ENCODE measurements at regions not wholly inside any gene's neighbourhood (a gene's known extent, or its start where the extent isn't known, plus 50 kb on each side); places are given as distances from the start of the nearest gene placed in this dataset.
A peak's percentile ranks its signal among the peaks of the same experiment; 100 is the strongest.

- no peaks in the 10 kb centered on the region for H3K9me3 ChIP-seq
- H3K27me3 ChIP-seq (replicated peaks in 1 of 7), result no peaks in the 10 kb centered on the region
- TF ChIP-seq POLR2A (IDR thresholded peaks at IDR 0.05) (no peak), CTCF (IDR thresholded peaks at IDR 0.05 in 8 of 11, conservative IDR thresholded peaks at IDR 0.05 in 3 of 11) (no peak)
- peak overlapping the region in 3 of 8 donors; percentile 3 to 25 (median 8) for H3K27ac ChIP-seq
- no peaks in the 10 kb centered on the region for H3K36me3 ChIP-seq
- H3K4me3 ChIP-seq, result no peak overlapping the region
- no peaks in the 10 kb centered on the region for H3K4me1 ChIP-seq
- intact Hi-C loops (cut with DNase I; ENCODE audit: low total_unique reads), result no loop called here
- DNase-seq, result no peak
- WGBS, 5 donors, result 74 to 95% (median 80%) methylated on average over 4 of the region's 4 CpGs
Observed at GRCh38 chr5:82521431-82522051, 243.4 kb upstream of the RPS23 start.

DNA sequence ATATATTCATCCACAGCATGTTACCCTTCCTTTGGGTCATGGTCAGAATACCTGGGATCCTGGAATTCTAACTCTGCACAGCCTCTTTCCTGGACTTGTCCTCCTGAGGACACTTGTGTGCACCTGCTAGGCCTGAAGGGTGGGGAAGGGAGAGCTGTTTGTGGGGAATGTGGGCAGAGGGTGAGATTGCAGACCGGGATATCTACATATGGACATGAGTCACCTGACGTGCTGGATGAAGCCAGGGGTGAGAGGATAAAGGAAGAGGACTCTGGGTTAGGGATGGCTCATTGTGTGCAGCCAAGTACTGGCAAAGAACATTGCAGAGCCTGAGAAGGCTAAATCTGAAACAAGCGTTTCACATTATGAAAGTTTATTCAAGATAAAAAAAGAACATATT, 241.4 kb upstream of the RPS23 start:
- 84 to 92% (median 85%) methylated on average over 3 of the region's 3 CpGs for WGBS, 5 donors
- Histone ChIP-seq H3K36me3 (no peaks in the 10 kb centered on the region), H3K9me3 (no peaks in the 10 kb centered on the region), H3K4me1 (no peaks in the 10 kb centered on the region), H3K27me3 (replicated peaks in 1 of 7) (no peaks in the 10 kb centered on the region), H3K4me3 (no peak overlapping the region), H3K27ac (no peak overlapping the region)
- intact Hi-C loops (cut with DNase I; ENCODE audit: low total_unique reads), result no loop called here
- no peak for DNase-seq
- no peak for TF ChIP-seq POLR2AphosphoS5 (IDR thresholded peaks at IDR 0.05)
- no peak for TF ChIP-seq POLR2A (IDR thresholded peaks at IDR 0.05)
- TF ChIP-seq CTCF (IDR thresholded peaks at IDR 0.05 in 8 of 11, conservative IDR thresholded peaks at IDR 0.05 in 3 of 11), result no peak

GRCh38 chr5:82517544-82518075, 239.5 kb upstream of the RPS23 start:
- no peak overlapping the region for H3K27ac ChIP-seq

DNA sequence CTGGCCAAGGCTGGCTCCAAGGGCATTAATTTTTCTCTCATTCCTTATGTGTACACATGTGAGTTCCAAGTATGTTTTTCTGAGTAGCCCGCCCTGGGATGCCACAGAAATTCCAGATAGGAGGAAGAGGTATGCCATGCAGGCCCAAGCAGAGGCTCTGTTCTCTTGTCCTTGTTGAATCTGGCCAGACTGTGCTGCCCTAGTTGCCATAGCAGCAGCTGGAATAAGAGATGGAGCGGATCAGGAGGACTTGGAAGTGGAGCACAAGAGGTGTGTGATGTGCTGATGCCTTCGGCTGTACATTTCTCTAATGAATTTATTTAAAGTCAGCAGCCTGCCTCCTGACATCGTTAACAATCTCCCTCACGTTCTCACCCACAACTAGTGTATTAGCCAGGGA, 235.6 kb upstream of the RPS23 start:
- Histone ChIP-seq H3K27ac (no peak overlapping the region), H3K4me3 (no peak overlapping the region), H3K9me3 (no peaks in the 10 kb centered on the region), H3K36me3 (no peaks in the 10 kb centered on the region), H3K27me3 (replicated peaks in 1 of 7) (no peaks in the 10 kb centered on the region), H3K4me1 (no peaks in the 10 kb centered on the region)
- 87 to 94% (median 89%) methylated on average over 5 of the region's 5 CpGs for WGBS, 5 donors
- no peak for DNase-seq
- TF ChIP-seq POLR2AphosphoS5 (IDR thresholded peaks at IDR 0.05) (no peak), CTCF (IDR thresholded peaks at IDR 0.05 in 8 of 11, conservative IDR thresholded peaks at IDR 0.05 in 3 of 11) (no peak), POLR2A (IDR thresholded peaks at IDR 0.05) (no peak)
- intact Hi-C loops (cut with DNase I; ENCODE audit: low total_unique reads), result no loop called here

More at GRCh38 chr5:82517544-82518075, 239.5 kb upstream of the RPS23 start:
- intact Hi-C loops (cut with DNase I; ENCODE audit: low total_unique reads), result no loop called here
- no peak for DNase-seq
- H3K4me3 ChIP-seq, result no peak overlapping the region
- no peaks in the 10 kb centered on the region for H3K4me1 ChIP-seq
- no peaks in the 10 kb centered on the region for H3K36me3 ChIP-seq
- no peak for TF ChIP-seq CTCF (IDR thresholded peaks at IDR 0.05 in 8 of 11, conservative IDR thresholded peaks at IDR 0.05 in 3 of 11)
- H3K27me3 ChIP-seq (replicated peaks in 1 of 7), result no peaks in the 10 kb centered on the region
- 85 to 93% (median 88%) methylated on average over 4 of the region's 4 CpGs for WGBS, 5 donors
- H3K9me3 ChIP-seq, result no peaks in the 10 kb centered on the region
